Ovary (tissue), 7 donors: ENCODE measurements at regions not wholly inside any gene's neighbourhood (a gene's known extent, or its start where the extent isn't known, plus 50 kb on each side); places are given as distances from the start of the nearest gene placed in this dataset.

ENCODE experiments used
- DNase-seq, 5 donors: peaks; one replicate each; pipeline ENCODE4 v3.0.0-alpha.2; 2019 to 2020
- H3K27ac ChIP-seq, 2 donors: fragments of 200-600 bp; one replicate each; pipeline versions ENCODE4 v1.5.1 to v1.8.0; 2019 to 2022
- H3K27me3 ChIP-seq: fragments of 200-600 bp; one replicate; pipeline ENCODE4 v1.8.0; 2022
- H3K36me3 ChIP-seq: fragments of 200-600 bp; sonication (generic); one replicate; pipeline ENCODE4 v1.5.1; 2019
- H3K4me1 ChIP-seq: one replicate; pipeline ENCODE4 v1.8.1; 2013; ENCODE audit warnings: mild to moderate bottlenecking, moderate library complexity; ENCODE audit not compliant: insufficient read depth
- H3K4me3 ChIP-seq: fragments of 200-600 bp; sonication (generic); one replicate; pipeline ENCODE4 v1.5.1; 2017
- H3K9me3 ChIP-seq, 2 donors: fragments of 200-600 bp in 1 of 2; sonication (generic) in 1 of 2; one replicate each; pipeline versions ENCODE4 v1.5.1 to v1.8.1; 2013 to 2019; ENCODE audit warnings: mild to moderate bottlenecking in 1 of 2, moderate library complexity in 1 of 2
- CTCF ChIP-seq, 3 donors: fragments of 450-650 bp in 2 of 3; fragments of 200-600 bp in 1 of 3; IDR thresholded peaks; one replicate each; pipeline versions ENCODE4 v1.5.1 to v1.8.0; 2016 to 2022; ENCODE audit warnings: antibody characterized with exemption in 3 of 3, mild to moderate bottlenecking in 1 of 3
- EP300 ChIP-seq: sonication (generic); formaldehyde crosslinking; IDR thresholded peaks from one replicate; pipeline ENCODE4 v1.6.1; 2017; ENCODE audit warnings: antibody characterized with exemption
- POLR2A ChIP-seq: fragments of 450-650 bp; IDR thresholded peaks from one replicate; pipeline ENCODE4 v1.6.1; 2017; ENCODE audit warnings: antibody characterized with exemption, mild to moderate bottlenecking, moderate library complexity
- WGBS, 3 donors: extraction: QIAGEN DNeasy Blood & Tissue Kit in 1 of 3; methylation state at CpG; one replicate each; pipeline versions ENCODE4 v1.1.5 to v1.1.7; 2013 to 2017; 5-methylcytosine and 5-hydroxymethylcytosine counted together
- intact Hi-C, 4 donors: fragments of 100-400 bp; cut with DNase I; formaldehyde crosslinking; loops; one replicate each; pipeline versions ENCODE4 v1.11.0 to v1.15.1; 2022 to 2023
- donor health status: DM: no; HTN: no; CAD: no; lungs with moderate emphysema.
- donor health status: DM: no; HTN: no; CAD: no.
- donor health status: Bipolar disorder and iron deficiency.
- donor health status: DM: no; HTN: no; CAD: no.
- donor health status: DM: yes; HTN: yes; CAD: no.

GRCh38 chr2:6506361-6506794 lies 359.3 kb downstream of the CMPK2 start:
- intact Hi-C loops: no loop called here
- Histone ChIP-seq H3K4me1 (no peaks in the 10 kb centered on the region), H3K27me3 (no peaks in the 10 kb centered on the region), H3K9me3 (no peaks in the 10 kb centered on the region), H3K4me3 (no peak overlapping the region), H3K27ac (no peak overlapping the region), H3K36me3 (no peaks in the 10 kb centered on the region)
- no peak for TF ChIP-seq EP300
- no peak for TF ChIP-seq POLR2A
- TF ChIP-seq CTCF (IDR thresholded peaks at IDR 0.05): no peak
- no peak for DNase-seq
- WGBS, 3 donors: 26 to 33% (median 31%) methylated on average over 6 of the region's 6 CpGs

GRCh38 chr2:6506859-6507258 lies 358.8 kb downstream of the CMPK2 start:
- WGBS, 3 donors: 59 to 82% (median 69%) methylated on average over 6 of the region's 6 CpGs
- intact Hi-C loops: no loop called here
- no peak overlapping the region for H3K27ac ChIP-seq
- no peaks in the 10 kb centered on the region for H3K4me1 ChIP-seq
- no peaks in the 10 kb centered on the region for H3K36me3 ChIP-seq
- no peaks in the 10 kb centered on the region for H3K27me3 ChIP-seq
- no peak overlapping the region for H3K4me3 ChIP-seq
- TF ChIP-seq POLR2A (no peak), CTCF (IDR thresholded peaks at IDR 0.05) (no peak), EP300 (no peak)
- no peaks in the 10 kb centered on the region for H3K9me3 ChIP-seq
- DNase-seq: no peak

DNA sequence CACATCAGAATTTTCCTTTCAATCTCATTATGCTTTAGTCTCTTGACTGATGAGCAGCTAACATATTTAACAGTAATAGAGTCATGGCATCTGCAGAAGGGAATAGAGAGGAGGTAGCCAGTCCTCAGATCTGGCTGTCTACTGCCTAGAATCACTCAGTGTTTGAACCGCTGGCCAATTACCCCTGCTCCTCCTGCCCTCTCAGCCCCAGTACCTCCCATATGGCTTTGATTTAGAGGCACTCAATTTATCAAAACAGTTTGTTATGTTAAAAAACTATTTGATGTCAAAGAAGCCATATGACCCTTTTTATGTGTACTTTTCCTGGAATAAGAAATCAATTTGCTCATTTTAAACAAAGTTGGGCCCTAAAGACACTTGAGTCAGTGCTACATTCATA lies 355.2 kb downstream of the CMPK2 start:
- no peak overlapping the region for H3K27ac ChIP-seq
- WGBS, 3 donors: 10 to 41% (median 22%) methylated on average over 1 of the region's 1 CpG
- TF ChIP-seq POLR2A: no peak
- no peak for TF ChIP-seq CTCF (IDR thresholded peaks at IDR 0.05)
- TF ChIP-seq EP300: no peak

GRCh38 chr2:6512589-6512988 lies 353.1 kb downstream of the CMPK2 start:
- Histone ChIP-seq H3K27ac (no peak overlapping the region), H3K27me3 (no peaks in the 10 kb centered on the region), H3K4me3 (no peak overlapping the region), H3K36me3 (no peaks in the 10 kb centered on the region), H3K9me3 (no peaks in the 10 kb centered on the region), H3K4me1 (no peaks in the 10 kb centered on the region)
- DNase-seq: no peak
- 40 to 67% (median 42%) methylated on average over 2 of the region's 2 CpGs for WGBS, 3 donors
- intact Hi-C loops: no loop called here
- TF ChIP-seq POLR2A: no peak
- no peak for TF ChIP-seq CTCF (IDR thresholded peaks at IDR 0.05)
- no peak for TF ChIP-seq EP300

More for the DNA sequence above, 355.2 kb downstream of the CMPK2 start:
- Histone ChIP-seq H3K4me1 (no peaks in the 10 kb centered on the region), H3K36me3 (no peaks in the 10 kb centered on the region), H3K9me3 (no peaks in the 10 kb centered on the region), H3K27me3 (no peaks in the 10 kb centered on the region), H3K4me3 (no peak overlapping the region)
- intact Hi-C loops: no loop called here
- DNase-seq: no peak

GRCh38 chr2:6516674-6517073 lies 349.0 kb downstream of the CMPK2 start:
- no peak overlapping the region for H3K4me3 ChIP-seq
- WGBS, 3 donors: 13 to 25% (median 17%) methylated on average over 6 of the region's 6 CpGs
- H3K4me1 ChIP-seq: no peaks in the 10 kb centered on the region
- no peak overlapping the region for H3K27ac ChIP-seq
- DNase-seq: no peak
- intact Hi-C loops: no loop called here
- no peaks in the 10 kb centered on the region for H3K27me3 ChIP-seq
- TF ChIP-seq CTCF (IDR thresholded peaks at IDR 0.05) (no peak), POLR2A (no peak), EP300 (no peak)
- H3K36me3 ChIP-seq: no peaks in the 10 kb centered on the region
- H3K9me3 ChIP-seq: no peaks in the 10 kb centered on the region
